IMR-90 (cell line): ENCODE measurements at regions not wholly inside any gene's neighbourhood (a gene's known extent, or its start where the extent isn't known, plus 50 kb on each side); places are given as distances from the start of the nearest gene placed in this dataset.

Experiments used
- CTCF ChIP-seq: conservative IDR thresholded peaks from 2 replicates; pipeline ENCODE4 v1.5.1; 2012; ENCODE audit warnings: mild to moderate bottlenecking, low read depth, low read length, improper control_type of control experiment
- MAZ ChIP-seq: IDR thresholded peaks from 2 replicates; pipeline ENCODE4 v1.6.1; 2012; ENCODE audit warnings: low read depth, mild to moderate bottlenecking, low read length, improper control_type of control experiment, moderate library complexity, borderline replicate concordance
- POLR2A ChIP-seq: IDR thresholded peaks from 2 replicates; pipeline ENCODE4 v1.6.1; 2012; ENCODE audit warnings: mild to moderate bottlenecking, low read depth, low read length
- USF2 ChIP-seq: fragments of 150-350 bp; IDR thresholded peaks from 2 replicates; pipeline ENCODE4 v1.6.1; 2017; ENCODE audit warnings: mild to moderate bottlenecking, antibody characterized with exemption, low read length, low read depth

- TF ChIP-seq CTCF (no peak), POLR2A (no peak), USF2 (no peak), MAZ (no peak)
Measured at GRCh38 chr16:52611817-52612673, 65.1 kb upstream of the TOX3 start.
